ENCODE measurements at regions not wholly inside any gene's neighbourhood (a gene's known extent, or its start where the extent isn't known, plus 50 kb on each side); places are given as distances from the start of the nearest gene placed in this dataset.

GRCh38 chr3:13173186-13173585, 100.0 kb upstream of the IQSEC1 start:
- Histone ChIP-seq H3K27ac (no peak overlapping the region), H3K4me1 (no peaks in the 10 kb centered on the region), H3K36me3 (no peaks in the 10 kb centered on the region), H3K4me3 (no peak overlapping the region), H3K9me3 (peaks cover 0 to 17% (median 0%) of the 10 kb centered on the region in 3 donors), H3K27me3 (peaks cover 4% of the 10 kb centered on the region)
- ATAC-seq, result no peak
- WGBS, 2 donors (ENCODE audit: low coverage in 1 of 2), result no CpG with 5 or more reads among the region's 6 CpGs
- TF ChIP-seq POLR2A (IDR thresholded peaks at IDR 0.05), result no peak
- no peak for TF ChIP-seq EP300 (IDR thresholded peaks at IDR 0.05)
- no peak for TF ChIP-seq POLR2AphosphoS5 (IDR thresholded peaks at IDR 0.05)
- no peak for TF ChIP-seq CTCF (IDR thresholded peaks at IDR 0.05)

- H3K4me1 ChIP-seq, result no peaks in the 10 kb centered on the region
- H3K27me3 ChIP-seq, result peaks cover 4% of the 10 kb centered on the region
- no peak for ATAC-seq
- no peak overlapping the region for H3K4me3 ChIP-seq
- TF ChIP-seq CTCF (IDR thresholded peaks at IDR 0.05), result no peak
- H3K27ac ChIP-seq, result no peak overlapping the region
- H3K9me3 ChIP-seq, result peaks cover 0 to 12% (median 0%) of the 10 kb centered on the region in 3 donors
- WGBS, 2 donors (ENCODE audit: low coverage in 1 of 2), result 85% methylated on average over 2 of the region's 7 CpGs; no CpG with 5 or more reads in 1 of the 2 donors
- no peaks in the 10 kb centered on the region for H3K36me3 ChIP-seq
Observed at GRCh38 chr3:13172644-13173013, 99.4 kb upstream of the IQSEC1 start.

GRCh38 chr3:13171704-13172643, 98.7 kb upstream of the IQSEC1 start:
- H3K4me3 ChIP-seq, result no peak overlapping the region
- no peak for ATAC-seq
- WGBS, 2 donors (ENCODE audit: low coverage in 1 of 2), result 66 to 70% methylated on average over 5 to 8 of the region's 19 CpGs

GRCh38 chr3:13170317-13170716, 97.1 kb upstream of the IQSEC1 start:
- 0 to 67% methylated on average over 1 to 3 of the region's 7 CpGs for WGBS, 2 donors (ENCODE audit: low coverage in 1 of 2)
- H3K27me3 ChIP-seq, result peaks cover 4% of the 10 kb centered on the region
- ATAC-seq, result no peak

More at GRCh38 chr3:13171704-13172643, 98.7 kb upstream of the IQSEC1 start:
- Histone ChIP-seq H3K27ac (no peak overlapping the region), H3K4me1 (no peaks in the 10 kb centered on the region), H3K9me3 (peaks cover 0 to 6% (median 0%) of the 10 kb centered on the region in 3 donors), H3K36me3 (no peaks in the 10 kb centered on the region), H3K27me3 (peaks cover 4% of the 10 kb centered on the region)
- TF ChIP-seq POLR2AphosphoS5 (IDR thresholded peaks at IDR 0.05), result no peak
- no peak for TF ChIP-seq CTCF (IDR thresholded peaks at IDR 0.05)
- no peak for TF ChIP-seq EP300 (IDR thresholded peaks at IDR 0.05)
- no peak for TF ChIP-seq POLR2A (IDR thresholded peaks at IDR 0.05)

More at GRCh38 chr3:13170317-13170716, 97.1 kb upstream of the IQSEC1 start:
- H3K9me3 ChIP-seq, result peaks cover 0 to 6% (median 0%) of the 10 kb centered on the region in 3 donors
- no peaks in the 10 kb centered on the region for H3K4me1 ChIP-seq
- TF ChIP-seq EP300 (IDR thresholded peaks at IDR 0.05), result no peak
- TF ChIP-seq POLR2A (IDR thresholded peaks at IDR 0.05), result no peak
- TF ChIP-seq POLR2AphosphoS5 (IDR thresholded peaks at IDR 0.05), result no peak
- TF ChIP-seq CTCF (IDR thresholded peaks at IDR 0.05), result no peak
- H3K4me3 ChIP-seq, result no peak overlapping the region
- no peaks in the 10 kb centered on the region for H3K36me3 ChIP-seq
- H3K27ac ChIP-seq, result no peak overlapping the region

All from gastroesophageal sphincter (tissue), 4 donors.